ENCODE measurements at regions not wholly inside any gene's neighbourhood (a gene's known extent, or its start where the extent isn't known, plus 50 kb on each side); places are given as distances from the start of the nearest gene placed in this dataset.
A peak's percentile ranks its signal among the peaks of the same experiment; 100 is the strongest.

DNA sequence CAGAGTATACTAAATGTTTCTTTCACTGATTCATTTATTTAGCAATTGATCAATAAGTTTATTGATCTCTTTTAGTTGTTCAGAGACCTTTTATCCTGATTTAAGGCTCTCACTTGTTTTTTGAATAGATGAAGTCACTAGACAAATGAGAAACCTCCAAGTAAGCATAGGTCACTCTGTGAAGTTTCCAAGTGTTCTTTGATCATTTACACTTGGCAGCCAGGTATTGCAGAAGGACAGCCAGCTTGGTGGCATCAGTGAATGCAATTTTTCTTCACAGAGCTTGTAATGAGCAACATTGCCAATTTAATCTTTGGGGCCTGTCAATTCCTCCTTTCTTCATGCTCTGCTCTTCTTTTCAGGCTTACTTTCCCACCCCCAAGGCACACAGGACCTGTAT lies 413.0 kb downstream of the OMA1 start:
- DNase-seq: no peak

DNA sequence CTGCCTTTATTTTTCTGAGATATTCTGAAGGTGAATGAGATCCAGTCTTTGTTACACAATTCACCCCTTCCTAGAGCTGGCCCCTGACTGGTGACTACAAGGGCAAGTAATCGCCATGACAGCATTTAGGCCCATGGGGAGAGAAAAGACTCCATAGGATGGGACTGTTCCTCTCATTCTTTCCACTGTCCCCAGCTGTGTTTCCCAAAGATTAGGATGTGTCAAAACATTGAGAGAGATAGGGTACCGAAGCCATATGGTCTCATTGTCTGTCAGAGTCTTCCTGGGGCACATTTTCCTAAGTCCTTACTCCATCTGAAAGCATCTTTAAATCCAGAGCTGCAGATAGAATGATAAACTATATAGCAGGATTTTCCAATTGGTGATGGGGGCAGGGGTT lies 423.5 kb downstream of the OMA1 start:
- DNase-seq: no peak

DNA sequence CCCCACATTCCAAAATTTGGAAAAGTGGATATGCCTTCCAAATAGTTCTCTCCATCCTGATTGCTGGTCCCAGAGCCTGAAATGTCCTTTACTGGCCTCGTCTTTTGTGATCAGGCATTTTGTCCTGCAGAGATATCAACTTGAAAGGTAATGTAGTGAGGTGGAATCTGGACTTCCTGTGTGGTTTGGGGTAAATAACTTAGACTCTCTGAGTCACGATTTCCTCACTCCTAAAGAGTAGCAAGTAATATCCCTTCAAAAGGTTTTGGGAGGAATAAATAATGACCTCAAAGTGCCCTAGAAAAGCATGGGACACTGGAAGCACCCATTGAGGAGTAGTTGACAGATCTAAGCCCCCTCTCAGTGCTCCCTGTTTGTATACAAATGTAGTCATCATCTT lies 426.6 kb downstream of the OMA1 start:
- no peak for DNase-seq

DNA sequence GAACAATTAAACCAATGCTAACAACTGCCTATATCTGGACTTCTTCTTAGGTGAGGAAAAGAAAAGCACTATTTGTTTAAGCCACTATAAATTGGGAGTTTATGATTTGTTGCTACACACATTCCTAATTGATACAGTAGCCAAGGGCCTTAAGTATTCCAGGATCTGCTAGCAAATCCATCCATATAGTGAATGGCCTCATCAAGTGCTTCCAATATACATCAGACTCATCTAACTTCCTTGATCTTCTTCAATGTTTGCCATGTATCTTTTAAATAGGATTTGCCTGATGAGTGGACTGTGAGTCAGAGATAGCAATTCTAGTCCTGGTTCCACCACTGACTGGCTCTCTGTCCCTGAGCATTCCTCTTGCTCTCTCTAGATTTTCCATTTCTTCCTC lies 430.2 kb downstream of the OMA1 start:
- no peak for DNase-seq

DNA sequence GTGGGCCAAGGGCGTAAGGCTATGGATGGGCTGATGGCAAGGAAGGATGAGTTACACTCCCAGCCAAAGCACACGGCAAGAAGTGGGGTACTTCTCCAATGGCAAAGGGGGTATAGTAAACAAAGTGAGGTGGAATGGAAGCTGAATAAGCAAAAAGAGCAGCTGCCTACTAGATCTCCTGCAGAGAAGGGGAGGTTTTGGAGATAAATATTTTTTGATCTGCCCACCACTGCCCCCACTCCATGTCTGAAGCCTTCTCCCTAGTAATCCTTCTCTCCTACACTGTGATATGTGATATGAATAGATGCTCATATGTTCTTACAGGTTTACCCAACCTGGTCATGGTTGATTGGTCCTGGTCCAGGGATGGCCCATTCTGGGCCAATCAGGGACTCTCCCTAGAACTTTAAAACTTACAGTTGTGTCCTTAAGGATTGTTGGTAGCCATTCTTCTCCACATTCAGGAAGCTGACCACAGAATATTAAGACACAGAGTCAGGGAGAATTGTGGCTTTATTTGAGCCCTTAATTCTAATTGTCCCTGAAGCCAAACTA lies 436.8 kb downstream of the OMA1 start:
- no peak for DNase-seq

DNA sequence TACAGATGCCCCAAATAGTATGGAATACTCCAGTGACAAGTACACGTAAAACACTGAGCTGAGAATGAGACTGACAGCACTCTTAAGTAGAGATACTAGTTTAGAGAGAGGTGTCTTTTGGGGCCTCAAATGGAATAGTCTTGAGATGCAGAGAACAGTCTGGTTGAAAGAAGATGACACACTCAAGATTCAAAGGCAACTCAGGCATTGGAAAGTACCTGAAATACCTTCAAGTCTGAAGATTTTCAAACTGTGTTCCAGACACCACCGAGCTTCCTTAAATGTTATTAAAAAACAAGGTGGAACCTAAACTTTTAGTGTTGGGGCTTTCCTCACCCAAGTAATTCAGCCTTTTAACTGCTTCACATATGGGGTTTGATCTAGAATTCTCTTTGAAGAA lies 437.7 kb downstream of the OMA1 start:
- no peak for DNase-seq

DNA sequence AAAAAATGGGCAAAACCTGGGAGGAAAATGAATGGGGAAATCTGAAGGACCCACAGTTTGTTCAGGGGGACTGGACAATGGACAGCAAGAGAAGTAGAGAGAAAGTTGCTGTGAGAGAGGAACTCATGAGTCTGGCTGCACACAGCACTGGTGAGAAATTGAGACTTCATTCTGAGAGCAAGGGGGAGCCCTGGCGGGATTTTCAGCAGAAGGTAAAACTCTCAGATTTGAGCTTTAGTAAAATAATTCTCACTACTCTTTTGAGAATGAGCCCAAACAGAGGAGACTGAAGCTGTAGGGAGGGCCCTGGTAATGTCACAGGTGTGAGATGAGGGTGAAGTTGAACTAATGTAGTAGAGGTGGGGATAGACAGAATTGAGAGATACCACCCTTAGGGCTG lies 438.6 kb downstream of the OMA1 start:
- DNase-seq: no peak

DNA sequence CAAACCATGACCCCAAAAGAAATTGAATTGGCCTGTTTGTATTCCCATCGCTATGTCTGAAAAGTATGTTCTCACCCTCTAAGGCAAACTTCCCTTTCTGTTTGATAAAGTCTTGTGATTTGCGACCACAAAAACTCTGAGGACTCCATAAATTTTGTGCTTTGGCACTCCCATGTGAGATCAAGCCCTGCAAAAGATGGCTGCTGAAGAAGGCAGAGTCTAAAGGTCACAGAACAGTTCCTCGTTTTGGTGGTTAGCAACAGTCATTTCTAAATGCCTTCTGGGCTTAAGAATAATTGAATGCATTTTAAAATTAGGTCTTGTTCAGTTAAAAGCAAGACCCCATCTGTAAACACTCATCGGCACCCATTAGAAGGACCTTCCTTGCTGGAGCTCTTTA lies 441.6 kb downstream of the OMA1 start:
- peak in 2 of 4 experiments; percentile 33 to 52 for DNase-seq

DNA sequence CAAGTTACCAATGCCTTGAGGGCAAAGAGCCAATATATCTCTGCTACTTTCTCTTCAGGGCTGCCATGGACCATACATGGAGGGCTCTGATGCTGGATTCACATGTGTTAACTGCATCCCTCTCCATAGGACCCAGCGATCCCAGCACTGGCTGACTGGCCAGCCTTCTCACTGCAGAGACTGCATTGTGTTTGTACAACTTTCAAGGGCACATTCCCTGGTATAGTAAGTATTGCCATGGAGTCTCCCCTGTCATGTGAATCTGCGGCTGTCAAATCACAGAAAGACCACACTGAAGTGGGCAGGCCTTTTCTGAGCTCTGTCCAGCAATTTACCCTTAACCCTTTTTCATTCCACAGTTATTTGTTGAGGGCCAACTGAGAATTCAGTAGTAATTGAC lies 449.8 kb downstream of the OMA1 start:
- no peak for DNase-seq

DNA sequence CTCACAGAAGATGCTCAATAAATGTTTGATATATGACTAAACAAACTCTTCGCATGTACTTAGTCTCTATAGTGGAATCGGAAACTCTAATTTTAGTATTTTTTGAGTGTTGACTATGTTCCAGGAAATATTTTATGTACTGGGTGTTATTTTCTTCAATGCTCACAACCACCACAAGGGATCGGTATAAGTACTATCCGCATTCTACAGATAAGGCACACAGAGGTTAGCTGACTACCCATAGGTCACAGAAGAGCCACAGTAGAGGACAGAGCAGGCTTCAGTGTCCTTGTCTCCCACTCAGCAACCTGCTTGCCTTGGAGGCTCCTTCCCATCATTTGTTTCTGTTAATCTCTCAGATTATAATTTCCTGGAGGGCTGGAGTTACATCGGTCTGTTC lies 451.3 kb downstream of the OMA1 start:
- DNase-seq: no peak

DNA sequence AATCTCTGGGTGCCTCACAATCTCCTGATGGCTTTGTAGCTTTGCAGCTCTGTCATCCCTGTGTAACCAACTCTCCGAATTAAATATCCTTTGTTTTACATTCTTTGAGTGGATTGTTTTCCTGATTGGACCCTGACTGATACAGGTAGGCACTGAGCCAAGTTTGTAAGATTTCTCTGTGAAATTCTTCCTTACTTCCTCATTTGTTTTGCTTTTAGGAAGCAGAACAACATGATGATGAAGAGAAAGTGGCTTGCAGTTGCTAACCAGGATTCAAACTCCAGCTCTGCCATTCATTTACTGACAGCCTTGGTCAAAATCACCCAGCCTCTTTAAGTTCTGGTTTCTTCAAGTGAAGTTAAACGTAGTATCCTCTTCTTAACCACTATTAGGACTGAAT lies 452.3 kb downstream of the OMA1 start:
- peak in 3 of 4 experiments; percentile 12 to 35 (median 31) for DNase-seq

DNA sequence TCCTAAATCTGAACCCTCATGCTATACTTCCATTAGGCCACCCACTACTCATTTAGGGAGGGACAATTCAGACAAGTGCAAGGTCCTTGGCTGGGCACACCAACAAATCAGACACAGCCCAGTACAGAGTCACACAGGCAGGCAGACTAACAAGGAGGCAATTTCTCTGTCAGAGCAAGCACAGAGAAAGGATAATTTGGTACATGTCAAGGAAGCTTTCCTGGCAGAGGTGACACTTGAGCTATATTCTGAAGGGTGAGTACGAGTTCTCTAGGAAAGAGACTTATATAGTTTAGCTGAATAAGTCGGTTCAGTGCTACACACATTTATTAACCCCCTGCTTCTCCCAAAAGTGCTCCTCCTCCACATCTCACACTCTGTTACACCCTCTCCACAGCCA lies 455.9 kb downstream of the OMA1 start:
- no peak for DNase-seq

DNA sequence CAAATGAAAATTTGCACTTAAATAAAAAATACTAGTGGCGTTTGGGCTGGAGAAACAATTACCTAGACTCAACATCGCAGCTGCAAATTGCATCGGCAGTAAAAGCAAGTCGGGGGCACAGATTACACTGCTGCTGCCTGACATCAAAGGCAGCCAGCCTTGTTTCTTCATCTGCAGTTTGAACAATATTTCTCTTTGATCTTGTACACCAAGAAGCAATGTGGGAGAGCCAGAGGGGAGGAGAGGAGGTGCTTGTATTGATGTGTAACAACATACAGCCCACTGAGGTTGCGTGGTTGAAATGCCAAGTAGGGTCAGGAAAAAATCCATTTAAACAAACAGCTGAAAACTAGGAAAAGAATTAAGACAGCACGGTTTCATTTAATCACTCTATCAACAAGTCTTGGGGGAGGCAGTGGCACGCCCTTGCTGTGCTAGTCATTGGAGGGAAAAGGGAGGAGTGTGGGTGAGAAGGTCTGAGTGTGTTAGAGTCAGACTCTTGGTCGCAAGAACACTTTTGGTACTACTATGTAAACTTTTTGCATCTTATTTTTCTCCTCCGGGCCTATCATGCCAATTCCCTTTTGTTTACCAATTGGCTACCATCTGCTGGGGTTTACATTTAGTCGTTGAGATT lies 456.5 kb downstream of the OMA1 start:
- DNase-seq: no peak

DNA sequence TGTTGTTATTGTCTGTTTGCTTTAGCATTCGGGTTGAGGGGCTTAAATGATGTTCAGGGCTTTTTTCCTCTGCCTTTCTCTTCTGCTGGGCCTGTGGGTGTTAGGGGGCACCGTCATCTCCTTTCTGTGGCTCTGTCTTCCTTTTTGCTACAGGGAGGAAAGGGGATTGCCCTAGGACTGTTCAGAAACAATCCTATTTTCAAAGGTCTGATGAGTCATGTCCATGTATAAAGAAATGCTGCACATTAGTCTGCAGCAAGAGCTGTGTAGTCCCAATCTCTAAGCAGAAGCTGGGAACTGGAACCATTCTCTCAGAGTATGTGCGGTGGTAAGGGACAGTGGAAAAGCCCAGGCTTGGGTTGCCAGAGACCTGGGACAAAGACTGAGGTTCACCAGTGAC lies 462.3 kb downstream of the OMA1 start:
- no peak for DNase-seq

DNA sequence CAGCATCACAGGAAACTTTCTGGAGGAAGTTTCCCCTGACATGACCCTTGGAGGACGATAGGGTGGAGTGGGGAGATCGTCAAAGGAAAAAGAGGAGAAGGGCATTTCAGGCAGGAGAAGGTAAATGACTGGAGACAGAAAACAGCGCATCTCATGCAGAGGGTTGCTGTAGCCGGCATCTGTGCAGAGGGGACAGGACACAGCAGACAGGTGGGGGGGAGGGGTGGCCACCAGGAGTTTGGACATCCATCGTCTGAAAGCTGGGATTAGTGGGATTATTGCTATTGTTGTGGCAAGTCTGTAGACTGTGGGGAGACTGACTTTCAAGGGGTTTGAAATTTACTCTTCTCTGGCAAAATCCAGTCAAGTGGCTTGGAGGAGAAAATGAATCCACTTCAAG lies 463.9 kb downstream of the OMA1 start:
- no peak for DNase-seq

DNA sequence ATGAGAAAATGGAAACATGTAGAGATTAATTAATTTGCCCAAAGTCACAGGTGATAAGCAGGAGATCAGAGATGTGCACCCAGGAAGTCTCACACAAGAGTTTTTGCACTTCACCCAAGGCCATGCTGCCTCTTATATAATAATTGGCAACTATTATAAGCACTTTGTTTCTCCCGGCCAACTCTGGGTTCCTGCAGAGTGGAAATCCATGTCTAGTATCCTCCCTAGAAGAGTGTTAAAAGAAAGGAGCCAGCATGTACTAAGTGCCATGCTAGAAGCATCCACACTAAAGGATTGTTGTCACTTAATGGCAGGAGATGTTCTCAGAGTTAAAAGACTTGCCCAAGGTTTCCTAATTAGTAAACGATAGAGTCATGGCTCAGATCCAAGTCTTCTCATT lies 470.3 kb downstream of the OMA1 start:
- DNase-seq: no peak

DNA sequence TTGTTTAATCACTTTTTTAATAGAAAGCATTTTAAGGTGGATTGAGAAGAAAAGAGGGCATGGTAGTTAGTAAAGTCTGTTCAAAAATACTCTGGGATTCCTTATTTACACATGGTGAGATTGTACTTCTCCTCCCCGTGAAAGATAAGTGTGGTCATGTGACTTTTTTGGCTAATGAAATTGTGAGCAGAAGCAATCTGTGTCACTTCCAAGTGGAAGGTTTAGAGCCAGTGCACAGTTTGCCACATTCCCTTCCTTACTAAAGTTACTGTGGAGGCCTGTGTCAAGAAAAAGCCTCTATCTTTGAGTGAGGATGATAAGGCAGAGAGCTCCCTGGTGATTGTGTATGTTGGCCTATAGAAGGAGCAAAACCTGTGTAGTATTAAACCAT lies 471.3 kb downstream of the OMA1 start:
- DNase-seq: no peak

DNA sequence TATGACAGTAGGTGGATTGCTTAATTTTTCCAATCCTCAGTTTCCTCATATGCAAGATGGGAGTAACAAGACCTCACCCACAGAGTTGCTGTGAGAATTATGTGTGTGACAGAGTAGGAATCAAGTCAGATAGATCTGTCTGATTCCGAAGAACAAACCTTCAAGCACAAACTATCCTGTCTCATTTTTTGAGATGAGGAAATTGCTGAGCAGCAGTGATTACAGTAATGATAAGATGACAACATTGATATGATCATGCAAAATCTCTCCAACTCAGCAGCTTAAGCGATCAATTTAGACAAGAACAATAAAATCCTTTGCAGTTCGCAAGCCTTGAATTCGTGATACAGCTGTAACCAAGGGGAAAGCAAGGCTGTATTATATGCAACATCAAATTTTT lies 474.1 kb downstream of the OMA1 start:
- no peak for DNase-seq

DNA sequence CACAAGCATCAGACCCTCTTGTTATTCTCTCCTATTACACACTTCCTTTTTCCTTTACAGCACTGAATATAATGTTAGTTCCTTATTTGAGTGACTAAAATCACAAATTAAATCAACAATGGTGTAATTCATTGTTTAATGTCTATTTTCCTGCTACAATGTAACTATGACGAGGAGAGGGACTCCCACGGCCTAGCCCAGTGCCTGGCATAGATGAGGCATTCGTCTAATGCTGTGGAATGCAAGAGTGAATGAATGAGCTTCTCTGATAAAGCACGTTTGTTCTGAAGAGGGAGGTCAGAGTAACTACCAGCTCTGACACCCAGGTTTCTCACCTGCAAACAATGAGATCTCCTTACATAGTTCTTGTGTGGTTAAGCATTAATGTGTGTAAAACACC lies 479.4 kb downstream of the OMA1 start:
- no peak for DNase-seq

DNA sequence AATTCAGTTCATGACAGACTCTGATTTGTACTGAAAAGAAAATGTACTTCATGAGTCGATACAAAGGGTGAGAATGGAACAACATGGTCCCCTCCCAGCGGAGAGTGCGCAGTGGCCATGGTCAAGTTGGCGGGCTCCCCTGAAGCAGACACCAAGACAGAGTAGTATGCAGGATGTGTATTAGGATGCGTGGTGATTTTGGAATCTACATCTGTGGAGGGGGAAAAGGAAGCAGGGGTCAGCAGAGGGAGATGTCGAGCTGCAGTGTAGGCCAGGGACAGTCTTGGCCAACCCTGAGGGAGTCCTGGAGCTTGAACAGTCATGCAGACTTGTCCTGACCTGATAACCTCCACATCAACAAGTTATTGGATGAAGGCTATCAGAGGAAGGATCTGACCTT lies 481.0 kb downstream of the OMA1 start:
- DNase-seq: no peak

DNA sequence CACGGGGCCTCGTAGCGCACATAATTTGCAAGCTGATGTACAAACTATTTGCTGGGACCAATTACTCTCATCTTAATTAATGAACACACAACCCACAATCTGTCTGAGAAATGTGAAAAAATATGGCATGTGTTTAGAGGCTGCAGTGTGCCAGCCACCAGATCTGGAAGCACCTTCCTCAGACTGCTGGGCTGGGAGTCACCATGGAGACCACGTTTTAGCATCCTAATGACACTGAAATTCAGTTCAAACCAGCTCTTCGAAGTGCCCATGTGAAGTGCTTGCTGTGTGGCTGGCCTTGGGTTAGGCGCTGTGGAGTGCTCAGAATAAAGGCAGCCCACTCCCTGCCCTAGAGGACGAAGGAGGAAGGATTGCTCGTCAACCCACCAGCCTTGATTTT lies 482.4 kb downstream of the OMA1 start:
- DNase-seq: no peak

DNA sequence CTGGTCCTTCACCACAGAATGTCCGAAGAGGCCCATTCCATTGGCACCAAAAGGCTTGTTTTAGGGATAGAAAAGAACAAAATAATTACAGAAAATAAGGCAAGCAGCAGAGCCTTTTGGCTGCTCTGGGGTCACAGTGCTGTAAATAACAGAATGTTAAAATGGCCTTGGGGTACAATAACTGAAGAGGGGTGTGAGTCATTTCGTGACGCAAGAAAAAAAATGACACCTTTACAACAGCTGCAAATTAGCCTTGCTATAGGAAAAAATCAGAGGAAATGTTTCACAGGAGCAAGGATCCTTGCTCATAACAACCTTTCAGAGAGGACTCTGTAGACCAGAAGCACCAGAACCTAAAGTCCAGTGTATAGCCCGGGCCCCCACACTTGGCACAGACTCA lies 483.4 kb downstream of the OMA1 start:
- no peak for DNase-seq

DNA sequence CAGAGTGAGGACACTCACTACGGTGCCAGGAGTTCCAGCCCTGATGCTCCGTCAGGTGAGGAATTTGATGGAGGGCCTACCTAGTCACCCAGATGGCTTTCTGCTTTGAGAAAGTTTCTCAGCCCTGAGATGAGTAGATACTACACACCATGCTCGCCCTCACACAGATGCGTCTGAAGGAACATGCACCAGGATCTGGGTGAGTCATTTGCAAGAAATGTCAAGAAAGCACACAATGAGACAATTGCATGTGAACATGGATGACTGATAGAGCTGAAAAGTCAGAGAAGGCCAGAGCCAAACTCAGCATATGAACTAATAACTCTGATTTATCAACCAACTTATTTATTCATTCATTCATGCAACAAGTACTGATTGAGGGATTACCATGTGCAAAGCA lies 483.9 kb downstream of the OMA1 start:
- no peak for DNase-seq

DNA sequence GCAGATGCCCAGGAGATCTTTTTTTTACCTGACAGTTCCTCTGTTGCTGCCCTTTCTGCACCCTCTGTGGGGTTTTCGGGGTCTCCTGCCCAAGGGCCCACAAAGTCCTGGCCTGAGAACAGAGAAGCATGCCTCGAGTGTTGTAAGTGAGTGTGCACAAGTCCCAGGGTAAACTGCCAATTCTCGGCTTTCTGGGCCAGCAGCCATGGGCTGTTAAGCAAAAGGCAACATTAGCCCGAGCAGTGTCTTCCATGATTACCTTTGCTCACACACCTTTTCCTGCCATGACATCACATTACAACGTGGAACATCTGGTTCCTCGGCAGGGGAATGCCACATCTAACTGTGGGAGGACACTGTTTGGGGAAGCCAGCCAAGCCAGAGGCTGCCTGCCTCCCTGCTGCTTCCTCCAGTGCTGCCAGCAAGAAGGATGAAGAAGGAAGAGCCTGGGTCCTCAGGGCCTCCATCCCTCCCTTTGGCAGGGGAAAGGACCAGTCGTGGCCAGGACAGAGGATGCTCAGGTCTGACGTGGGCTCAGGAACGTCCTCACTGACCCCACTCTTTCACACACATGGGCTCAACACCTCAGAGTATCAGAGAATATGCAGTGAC lies 485.9 kb downstream of the OMA1 start:
- no peak for DNase-seq

DNA sequence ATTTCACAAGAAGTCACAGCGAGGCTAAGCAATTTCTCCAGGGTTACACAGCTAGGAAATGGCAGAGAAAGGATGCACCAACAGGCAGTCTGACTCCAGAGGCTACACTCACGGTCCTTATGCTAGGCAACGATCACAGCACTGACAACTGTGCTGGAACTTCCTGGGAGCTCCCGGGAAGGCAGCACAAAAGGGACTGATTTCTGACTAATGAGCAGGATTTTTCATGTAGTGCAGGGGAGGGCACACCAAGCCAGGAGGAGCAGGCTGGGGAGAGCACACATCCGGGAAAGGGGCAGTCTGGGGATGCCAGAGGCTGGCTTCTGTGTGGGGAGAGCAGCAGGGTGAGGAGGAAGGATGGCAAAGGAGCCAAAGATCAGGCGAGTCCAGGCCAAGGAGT lies 486.7 kb downstream of the OMA1 start:
- DNase-seq: no peak
